ENCODE measurements at regions not wholly inside any gene's neighbourhood (a gene's known extent, or its start where the extent isn't known, plus 50 kb on each side); places are given as distances from the start of the nearest gene placed in this dataset.

DNA sequence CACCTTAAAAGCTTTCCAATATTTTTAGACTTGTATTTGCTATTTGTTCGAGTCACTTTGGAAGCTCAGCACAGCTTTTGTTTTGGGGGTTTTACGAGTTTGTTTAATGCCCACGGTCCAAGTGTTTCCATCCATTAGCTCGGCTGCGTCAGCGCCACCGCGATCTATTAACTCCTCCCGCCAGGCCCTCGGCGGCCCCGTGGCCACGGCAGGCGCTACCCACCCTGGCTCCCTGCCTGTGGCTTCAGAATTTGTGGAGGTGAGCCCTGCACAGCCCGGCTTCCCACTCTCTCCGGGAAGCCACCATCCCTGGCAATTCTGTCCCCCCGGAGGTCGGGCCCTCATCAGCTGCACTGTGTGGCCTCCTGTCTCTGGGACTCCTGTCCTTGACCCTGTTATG, 648.5 kb downstream of the BRD1 start:
- DNase-seq (ENCODE audit: low spot score): no peak

DNA sequence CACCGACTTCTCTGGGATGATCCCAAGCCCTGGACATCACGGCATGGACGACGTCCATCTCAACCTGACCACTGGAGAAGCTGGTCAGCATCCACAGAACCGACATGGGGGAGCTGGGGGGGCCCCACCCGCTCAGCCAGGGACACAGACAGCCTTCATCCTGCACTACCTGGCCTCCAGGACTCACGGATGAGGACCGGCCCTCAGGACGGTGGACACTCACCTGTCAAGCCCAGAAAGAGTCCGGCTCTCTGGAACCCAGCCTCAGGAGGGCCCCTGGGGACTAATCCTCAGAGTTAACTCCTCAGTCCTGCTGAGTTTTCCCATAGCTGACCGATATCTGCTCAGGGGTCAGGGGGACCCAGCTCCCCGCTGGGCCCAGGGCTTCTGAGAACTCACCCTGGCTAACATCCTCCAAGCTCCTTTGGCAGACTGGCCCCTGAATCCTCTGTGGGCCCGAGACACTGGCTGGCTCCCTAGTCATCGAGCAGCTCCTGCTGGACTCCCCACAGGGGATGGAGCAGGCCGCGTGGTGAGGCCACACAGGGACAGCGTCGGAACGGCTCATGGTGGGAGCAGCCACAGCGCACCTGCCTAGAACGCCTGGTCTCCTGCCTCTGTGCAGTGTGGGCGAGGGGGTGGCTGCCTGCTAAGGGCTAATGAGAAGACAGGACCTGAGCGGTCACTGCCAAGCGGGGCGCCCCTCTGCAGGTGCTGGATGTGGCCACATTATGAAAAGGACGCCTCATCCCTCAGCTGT, 649.2 kb downstream of the BRD1 start:
- no peak for DNase-seq (ENCODE audit: low spot score)

DNA sequence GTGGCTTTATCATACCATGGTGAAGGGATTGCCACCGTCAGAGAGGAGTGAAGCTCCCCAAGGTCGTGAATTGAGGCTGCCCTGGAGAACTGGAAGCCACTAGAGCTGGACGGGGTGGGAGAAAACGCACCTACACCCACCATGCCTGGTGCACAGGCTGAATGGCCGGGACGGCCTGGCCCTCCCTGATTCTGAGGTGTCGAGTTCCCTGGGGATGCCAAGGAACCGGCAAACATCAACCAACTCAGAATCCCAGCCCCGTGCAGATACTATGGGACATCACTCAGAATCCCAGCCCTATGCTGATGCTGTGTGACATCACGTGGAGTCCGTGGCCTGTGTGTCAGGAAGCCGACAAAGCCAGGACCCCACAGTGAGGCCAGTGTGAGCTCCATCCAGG, 650.0 kb downstream of the BRD1 start:
- DNase-seq (ENCODE audit: low spot score): no peak

- no peak for DNase-seq (ENCODE audit: low spot score)
These were observed 650.7 kb downstream of the BRD1 start for GRCh38 chr22:49176956-49177355.

- DNase-seq (ENCODE audit: low spot score): no peak
These were observed 657.6 kb downstream of the BRD1 start for GRCh38 chr22:49170053-49170452.

DNA sequence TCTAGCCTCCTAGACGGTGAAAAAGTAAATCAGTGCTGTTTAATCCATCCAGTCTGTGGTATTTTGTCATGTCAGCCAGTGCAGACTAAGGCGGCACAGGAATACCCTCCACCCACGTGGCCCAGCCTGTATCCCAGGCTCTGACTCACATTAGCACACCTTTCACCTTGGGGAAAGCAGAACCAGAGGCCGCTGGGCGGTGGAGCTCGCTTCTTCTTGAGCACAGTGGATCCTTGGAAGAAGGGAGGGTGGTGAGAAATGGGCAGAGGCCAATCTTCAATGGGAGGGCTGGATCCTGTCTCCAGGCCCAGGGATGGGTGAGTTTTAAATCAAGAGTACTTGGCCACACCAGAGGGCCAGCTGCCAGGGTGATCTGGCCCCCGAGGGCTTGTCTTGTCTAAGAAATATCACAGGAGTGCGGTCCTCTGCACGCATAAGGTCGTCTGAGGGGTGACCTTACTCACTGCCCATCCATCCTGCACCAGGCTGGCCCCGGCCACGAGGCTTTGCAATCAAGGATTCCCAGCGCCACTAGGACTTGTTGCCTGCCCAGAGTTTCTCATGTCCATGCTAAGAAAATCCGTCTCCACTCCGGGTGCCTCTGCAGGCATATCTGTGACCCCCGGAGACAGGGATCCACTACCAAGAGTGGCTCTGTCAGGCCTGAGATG, 658.5 kb downstream of the BRD1 start:
- no peak for DNase-seq (ENCODE audit: low spot score)

DNA sequence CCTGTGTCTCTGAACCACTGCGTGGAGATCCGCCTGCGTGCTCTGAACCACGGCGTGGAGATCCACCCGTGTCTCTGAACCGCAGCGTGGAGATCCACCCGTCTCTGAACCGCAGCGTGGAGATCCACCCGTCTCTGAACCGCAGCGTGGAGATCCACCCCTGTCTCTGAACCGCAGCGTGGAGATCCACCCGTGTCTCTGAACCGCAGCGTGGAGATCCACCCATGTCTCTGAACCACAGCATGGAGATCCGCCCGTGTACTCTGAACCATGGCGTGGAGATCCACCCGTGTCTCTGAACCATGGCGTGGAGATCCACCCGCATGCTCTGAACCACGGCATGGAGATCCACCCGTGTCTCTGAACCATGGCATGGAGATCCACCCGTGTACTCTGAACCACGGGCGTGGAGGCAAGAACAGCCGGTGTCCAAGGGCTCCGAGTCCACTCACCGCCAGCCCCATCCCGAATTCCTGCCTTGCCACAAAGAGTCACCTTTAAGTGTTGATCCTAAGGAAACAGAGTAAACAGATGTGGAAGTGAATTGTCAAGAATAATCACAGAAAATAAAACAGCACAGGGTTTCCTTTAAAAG, 659.4 kb downstream of the BRD1 start:
- DNase-seq (ENCODE audit: low spot score): no peak

GRCh38 chr22:49166746-49167145, 660.9 kb downstream of the BRD1 start:
- DNase-seq (ENCODE audit: low spot score): no peak

DNA sequence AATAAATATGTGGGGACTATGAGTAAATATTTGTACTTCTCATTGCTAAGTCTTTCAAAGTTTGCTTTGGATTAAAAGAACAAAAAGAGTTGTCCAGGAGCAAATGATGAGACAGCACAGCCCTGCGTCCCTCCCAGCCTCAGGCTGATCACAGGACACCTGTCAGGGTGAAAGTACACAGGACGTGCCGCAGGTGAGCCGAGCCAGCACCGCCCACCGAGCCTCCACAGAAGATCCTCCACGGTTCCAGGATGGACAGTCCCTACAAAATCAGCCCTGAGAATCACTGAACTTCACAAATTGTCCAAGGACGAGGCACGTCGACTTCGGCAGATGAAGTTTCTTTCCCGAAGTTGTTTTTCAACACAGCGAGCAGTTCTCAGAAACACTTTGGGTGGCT, 661.5 kb downstream of the BRD1 start:
- no peak for DNase-seq (ENCODE audit: low spot score)

GRCh38 chr22:49164773-49165320, 662.8 kb downstream of the BRD1 start:
- no peak for DNase-seq (ENCODE audit: low spot score)

GRCh38 chr22:49163960-49164690, 663.5 kb downstream of the BRD1 start:
- DNase-seq (ENCODE audit: low spot score): no peak

DNA sequence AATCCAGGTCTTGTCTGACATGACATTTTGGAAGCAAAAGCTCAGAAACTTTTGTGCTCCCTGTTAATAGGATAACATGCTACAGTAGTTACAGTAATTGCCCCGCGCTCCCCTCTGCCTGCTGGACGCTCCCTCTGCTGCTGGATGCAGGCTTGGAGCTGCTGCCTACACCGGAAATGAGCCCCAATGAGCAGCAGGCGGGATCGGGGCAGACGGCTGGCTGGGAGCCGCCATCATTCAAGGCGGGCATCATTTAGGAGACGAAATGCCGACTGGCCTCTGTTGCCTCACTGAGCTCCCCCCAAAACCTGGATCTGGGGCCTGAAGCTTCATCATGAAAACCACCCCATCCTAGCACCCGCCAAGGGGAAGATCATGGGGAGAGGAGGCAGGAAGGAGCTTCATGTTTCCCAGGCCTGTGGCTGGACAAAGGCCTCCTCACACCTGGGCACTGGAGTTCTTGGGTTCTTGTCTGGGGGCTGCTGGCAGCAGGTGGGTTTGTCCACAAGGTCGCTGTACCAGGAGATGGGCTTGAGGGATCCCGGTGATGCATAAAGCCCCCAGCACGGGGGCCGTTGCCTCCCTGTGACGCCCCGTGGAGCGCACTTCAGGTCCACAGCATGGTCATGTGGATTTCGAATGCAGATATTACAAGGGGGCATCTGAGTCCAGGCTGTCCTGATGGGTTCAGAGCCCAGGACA, 664.3 kb downstream of the BRD1 start:
- no peak for DNase-seq (ENCODE audit: low spot score)

DNA sequence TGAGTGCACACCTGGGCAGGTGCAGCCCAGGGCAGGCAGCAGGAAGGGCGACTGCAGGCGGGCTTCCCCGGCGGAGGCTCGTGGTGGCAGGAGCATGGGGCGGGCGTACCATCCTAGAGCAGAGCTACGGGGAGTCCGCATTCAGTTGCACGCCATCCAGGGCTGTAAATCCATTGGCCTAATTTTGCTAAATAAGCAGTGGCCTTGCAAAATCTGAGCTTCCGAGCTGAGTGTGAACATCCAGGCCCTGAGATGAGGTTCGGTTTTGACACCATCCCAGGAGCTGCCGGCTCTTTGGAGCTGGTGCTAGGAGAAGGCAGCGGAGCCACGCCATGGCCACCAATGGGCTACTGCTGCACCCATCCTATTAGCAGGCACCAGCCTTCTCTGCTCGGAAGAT, 664.8 kb downstream of the BRD1 start:
- no peak for DNase-seq (ENCODE audit: low spot score)

DNA sequence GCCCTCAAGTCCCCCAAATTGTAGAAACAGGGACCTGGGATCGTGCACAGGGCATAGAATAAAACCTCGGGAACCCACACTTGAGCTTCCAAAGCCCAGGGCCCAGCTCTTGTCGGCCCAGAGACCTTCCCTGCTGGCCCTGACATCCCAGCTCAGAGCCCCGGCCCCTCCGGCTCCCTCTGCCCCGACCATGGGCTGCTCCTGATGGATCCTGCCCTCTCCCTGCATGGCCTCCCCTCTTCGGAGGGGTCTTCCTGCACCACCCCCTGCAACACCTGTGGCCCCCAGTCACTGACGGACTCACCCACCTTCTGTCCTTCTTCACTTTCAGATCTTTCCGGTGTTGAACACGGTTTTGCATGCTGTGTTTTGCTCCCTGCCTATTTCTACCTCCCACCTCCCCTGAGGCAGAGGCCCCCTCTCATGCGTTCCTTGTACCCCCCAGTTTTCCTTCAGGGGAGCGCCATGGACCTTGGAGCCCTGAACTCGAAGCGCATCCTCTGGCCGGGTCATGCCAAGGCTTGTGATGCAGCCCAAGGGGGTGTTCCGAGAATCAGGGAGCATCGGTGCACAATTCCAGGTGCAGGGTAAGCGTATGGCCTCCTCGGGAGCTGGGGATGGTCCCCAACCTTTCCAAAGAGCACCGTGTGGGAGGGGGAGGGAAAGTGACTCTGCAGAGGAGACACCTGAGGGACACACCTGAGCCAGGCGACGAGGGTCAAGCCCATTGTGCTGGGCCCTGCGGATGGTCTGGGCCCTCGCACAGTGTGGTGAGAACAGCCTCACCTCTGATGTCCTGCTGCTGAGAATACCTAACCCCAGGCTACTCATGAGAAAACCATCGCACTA, 666.4 kb downstream of the BRD1 start:
- no peak for DNase-seq (ENCODE audit: low spot score)

DNA sequence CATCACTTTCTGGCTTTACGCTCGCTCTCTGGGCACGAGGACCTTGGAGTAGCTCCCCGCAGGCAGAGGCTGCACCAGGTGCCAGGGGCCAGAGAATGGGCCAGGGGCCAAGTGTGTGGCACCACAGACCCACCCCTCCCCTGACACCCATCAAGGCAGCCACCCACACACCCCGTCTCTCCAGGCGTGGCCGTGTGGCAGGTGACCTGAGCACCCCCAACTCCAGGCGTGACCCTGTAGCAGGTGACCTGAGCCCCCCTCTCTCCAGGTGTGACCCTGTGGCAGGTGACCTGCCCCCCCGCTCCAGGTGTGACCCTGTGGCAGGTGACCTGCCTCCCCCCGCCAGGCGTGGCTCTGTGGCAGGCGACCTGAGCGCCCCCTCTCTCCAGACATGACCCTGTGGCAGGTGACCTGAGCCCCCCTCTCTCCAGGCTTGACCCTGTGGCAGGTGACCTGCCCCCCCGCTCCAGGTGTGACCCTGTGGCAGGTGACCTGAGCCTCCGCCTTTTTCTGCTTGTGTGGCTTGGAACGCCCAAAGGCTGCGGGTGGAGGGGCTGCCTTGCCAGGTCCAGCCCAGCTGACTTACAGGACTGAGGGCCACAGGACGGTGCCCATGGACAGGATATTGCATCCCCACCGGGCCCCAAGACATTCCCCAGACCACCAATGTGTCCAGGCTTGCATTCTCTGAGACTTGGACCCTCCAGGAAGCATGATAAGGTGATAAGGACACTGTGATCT, 667.2 kb downstream of the BRD1 start:
- no peak for DNase-seq (ENCODE audit: low spot score)

DNA sequence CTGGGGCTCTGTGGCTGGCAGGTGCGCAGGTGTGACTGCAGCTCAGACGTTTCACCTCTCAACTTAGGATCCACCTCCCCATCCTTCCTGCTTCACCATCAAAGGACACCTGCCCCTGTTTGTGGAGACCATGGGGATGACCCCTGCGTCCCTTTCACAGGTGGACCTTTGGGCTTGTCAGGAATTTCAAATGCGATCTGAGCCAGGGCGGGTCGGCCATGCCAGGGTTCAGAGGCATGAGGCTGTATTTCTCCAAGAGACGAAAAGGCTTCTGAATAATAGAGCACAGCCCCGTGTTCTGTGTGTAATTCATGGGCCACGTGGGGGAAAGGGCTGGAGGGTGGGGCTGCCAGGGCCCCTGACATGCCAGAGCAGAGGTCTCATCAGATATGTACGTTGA, 668.0 kb downstream of the BRD1 start:
- no peak for DNase-seq (ENCODE audit: low spot score)

- no peak for DNase-seq (ENCODE audit: low spot score)
These were observed 668.7 kb downstream of the BRD1 start for GRCh38 chr22:49158741-49159564.

DNA sequence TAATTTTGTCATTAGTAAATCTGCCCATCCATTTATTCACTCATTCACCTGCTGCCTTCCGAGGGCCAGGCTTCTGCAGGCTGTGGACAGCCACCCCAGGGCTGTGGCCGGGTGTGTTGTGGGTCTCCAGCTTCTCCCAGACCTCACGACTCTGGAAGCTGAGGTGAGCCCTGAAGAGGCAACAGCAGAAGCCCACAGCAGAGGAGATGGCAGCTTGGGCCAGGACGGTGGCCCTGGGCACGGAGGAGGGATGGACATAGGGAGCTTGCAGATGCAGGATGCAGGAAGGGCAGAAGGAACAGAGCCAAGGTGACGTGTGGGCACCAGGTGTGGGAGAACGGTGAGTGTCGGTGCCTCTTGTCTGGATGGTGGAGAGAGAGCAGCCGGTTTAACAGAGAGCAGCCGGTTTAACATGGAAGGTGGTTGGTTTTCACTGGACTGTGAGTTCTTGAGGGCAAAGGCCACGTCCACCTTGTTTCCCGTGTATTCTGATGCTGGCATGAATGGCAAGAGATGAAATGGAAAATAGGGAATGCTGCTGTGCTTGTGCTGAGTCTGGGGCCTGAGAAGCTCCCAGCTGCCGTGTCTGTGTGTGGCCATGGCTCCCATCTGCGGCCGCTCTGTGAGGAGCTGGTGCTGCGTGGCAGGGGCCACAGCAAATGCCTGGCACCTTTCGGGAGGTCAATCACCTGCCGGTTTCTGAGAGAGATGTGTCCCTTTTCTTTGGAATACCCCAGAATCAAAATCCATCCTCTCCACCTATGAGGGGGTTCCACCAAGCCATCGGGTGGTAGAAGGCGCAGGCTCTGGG, 669.9 kb downstream of the BRD1 start:
- DNase-seq (ENCODE audit: low spot score): no peak
